OCI-LY7 (cell line): ENCODE measurements at regions not wholly inside any gene's neighbourhood (a gene's known extent, or its start where the extent isn't known, plus 50 kb on each side); places are given as distances from the start of the nearest gene placed in this dataset.

Source experiments
- CTCF ChIP-seq: fragments of 200-600 bp; sonication (generic); conservative IDR thresholded peaks from 2 replicates; pipeline ENCODE4 v1.5.1; 2014; ENCODE audit warnings: mild to moderate bottlenecking, antibody characterized with exemption, low read length, moderate library complexity, mixed read lengths
- EZH2phosphoT487 ChIP-seq: fragments of 200-600 bp; sonication (generic); IDR thresholded peaks from 2 replicates; pipeline ENCODE4 v1.6.1; 2018; ENCODE audit warnings: low read depth, borderline replicate concordance, mild to moderate bottlenecking, mixed run types, antibody characterized with exemption, low read length, moderate library complexity, mixed read lengths

- TF ChIP-seq CTCF: no peak
- no peak for TF ChIP-seq EZH2phosphoT487
Measured at GRCh38 chr2:21774691-21775368, 651.1 kb downstream of the TDRD15 start.
